T-helper 2 cell treated with Interferon-gamma antibody and Interleukin-4, amounts not matched to agents 5 μg/mL and 100 μg/mL, for 36 hours (primary cell): ENCODE measurements at regions not wholly inside any gene's neighbourhood (a gene's known extent, or its start where the extent isn't known, plus 50 kb on each side); places are given as distances from the start of the nearest gene placed in this dataset.
"Not testable (repeated sequence)": the region's sequence is repeated elsewhere in the genome, so short reads cannot be mapped to it uniquely, and the experiment has no call there.

Experiments
- DNase-seq: peaks from one replicate; pipeline ENCODE4 v3.0.0; 2021; ENCODE audit warnings: low spot score
- H3K27ac Mint-ChIP-seq: one replicate; pipeline ENCODE4 v1.8.0; 2021; ENCODE audit warnings: mild to moderate bottlenecking, mixed read lengths
- H3K27me3 Mint-ChIP-seq: one replicate; pipeline ENCODE4 v1.8.0; 2021; ENCODE audit warnings: low read depth, mixed read lengths
- H3K36me3 Mint-ChIP-seq: one replicate; pipeline ENCODE4 v1.8.0; 2021; ENCODE audit warnings: low read depth, mixed read lengths
- H3K4me1 Mint-ChIP-seq: one replicate; pipeline ENCODE4 v1.8.0; 2021; ENCODE audit warnings: low read depth, mixed read lengths
- H3K4me3 Mint-ChIP-seq: one replicate; pipeline ENCODE4 v1.8.0; 2022; ENCODE audit warnings: mild to moderate bottlenecking, moderate library complexity, mixed read lengths
- H3K9me3 Mint-ChIP-seq: one replicate; pipeline ENCODE4 v1.8.0; 2021; ENCODE audit warnings: mixed read lengths

- no peak overlapping the region for H3K4me3 Mint-ChIP-seq
- peaks cover 29% of the 10 kb centered on the region for H3K9me3 Mint-ChIP-seq
- H3K27ac Mint-ChIP-seq: no peak overlapping the region
- no peak for DNase-seq
- H3K36me3 Mint-ChIP-seq: no peaks in the 10 kb centered on the region
- H3K27me3 Mint-ChIP-seq: no peaks in the 10 kb centered on the region
- H3K4me1 Mint-ChIP-seq: no peaks in the 10 kb centered on the region
Observed at GRCh38 chr4:19025031-19025430, 1003.5 kb upstream of the LCORL start.

DNA sequence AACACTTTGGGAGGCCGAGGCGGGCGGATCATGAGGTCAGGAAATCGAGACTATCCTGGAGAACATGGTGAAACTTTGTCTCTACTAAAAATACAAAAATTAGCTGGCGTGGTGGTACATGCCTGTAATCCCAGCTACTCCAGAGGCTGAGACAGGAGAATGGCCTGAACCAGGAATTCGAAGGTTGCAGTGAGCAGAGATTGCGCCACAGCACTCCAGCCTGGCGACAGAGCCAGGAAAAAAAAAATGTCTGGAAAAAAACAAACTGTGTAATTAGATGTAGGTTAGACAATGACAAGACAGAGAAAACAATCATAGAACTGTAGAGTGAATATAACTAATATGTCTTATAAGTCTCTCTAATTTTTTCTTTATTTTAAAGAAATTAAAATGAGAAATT, 1002.5 kb upstream of the LCORL start:
- Mint-ChIP-seq H3K4me3 (no peak overlapping the region), H3K27ac (no peak overlapping the region), H3K9me3 (peaks cover 24% of the 10 kb centered on the region), H3K27me3 (no peaks in the 10 kb centered on the region), H3K4me1 (no peaks in the 10 kb centered on the region), H3K36me3 (no peaks in the 10 kb centered on the region)
- no peak for DNase-seq

GRCh38 chr4:19021617-19022016, 1000.1 kb upstream of the LCORL start:
- DNase-seq: no peak
- H3K9me3 Mint-ChIP-seq: peaks cover 22% of the 10 kb centered on the region
- no peak overlapping the region for H3K27ac Mint-ChIP-seq
- no peaks in the 10 kb centered on the region for H3K4me1 Mint-ChIP-seq
- H3K4me3 Mint-ChIP-seq: no peak overlapping the region
- H3K36me3 Mint-ChIP-seq: no peaks in the 10 kb centered on the region
- no peaks in the 10 kb centered on the region for H3K27me3 Mint-ChIP-seq

DNA sequence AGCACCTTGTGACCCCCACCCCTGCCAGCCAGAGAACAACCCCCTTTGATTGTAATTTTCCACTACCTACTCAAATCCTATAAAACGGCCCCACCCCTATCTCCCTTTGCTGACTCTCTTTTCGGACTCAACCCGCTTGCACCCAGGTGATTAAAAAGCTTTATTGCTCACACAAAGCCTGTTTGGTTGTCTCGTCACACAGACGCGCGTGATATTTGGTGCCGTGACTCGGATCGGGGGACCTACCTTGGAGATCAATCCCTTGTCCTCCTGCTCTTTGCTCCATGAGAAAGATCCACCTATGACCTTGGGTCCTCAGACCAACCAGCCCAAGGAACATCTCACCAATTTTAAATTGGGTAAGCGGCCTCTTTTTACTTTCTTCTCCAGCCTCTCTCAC, 995.0 kb upstream of the LCORL start:
- not testable (repeated sequence) for H3K27me3 Mint-ChIP-seq

DNA sequence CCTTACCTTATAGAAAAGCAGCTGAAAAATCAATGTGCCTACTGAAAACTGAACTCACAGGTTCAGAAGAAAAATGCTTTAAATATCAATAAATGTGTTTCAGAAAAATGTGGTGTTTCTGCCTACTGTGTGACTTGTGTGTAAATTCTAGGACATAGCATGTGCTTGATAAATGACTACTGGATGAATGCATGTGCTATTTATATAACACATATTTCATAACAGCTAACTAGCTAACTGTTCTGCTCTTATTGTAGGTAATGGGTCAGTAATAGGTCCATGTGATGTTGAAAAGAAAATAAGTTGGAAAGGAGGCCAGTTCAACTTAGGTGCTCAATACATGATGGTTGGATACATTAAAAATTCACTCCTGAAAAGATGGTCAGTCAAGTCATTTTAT, 993.0 kb upstream of the LCORL start:
- H3K27me3 Mint-ChIP-seq: no peaks in the 10 kb centered on the region
- no peaks in the 10 kb centered on the region for H3K4me1 Mint-ChIP-seq
- no peaks in the 10 kb centered on the region for H3K36me3 Mint-ChIP-seq
- no peak overlapping the region for H3K4me3 Mint-ChIP-seq
- no peak overlapping the region for H3K27ac Mint-ChIP-seq
- DNase-seq: no peak
- peaks cover 11% of the 10 kb centered on the region for H3K9me3 Mint-ChIP-seq

More for the DNA sequence above, 995.0 kb upstream of the LCORL start:
- not testable (repeated sequence) for H3K27ac Mint-ChIP-seq, H3K36me3 Mint-ChIP-seq, H3K4me3 Mint-ChIP-seq, DNase-seq, H3K4me1 Mint-ChIP-seq
- peaks cover 18% of the 10 kb centered on the region for H3K9me3 Mint-ChIP-seq

DNA sequence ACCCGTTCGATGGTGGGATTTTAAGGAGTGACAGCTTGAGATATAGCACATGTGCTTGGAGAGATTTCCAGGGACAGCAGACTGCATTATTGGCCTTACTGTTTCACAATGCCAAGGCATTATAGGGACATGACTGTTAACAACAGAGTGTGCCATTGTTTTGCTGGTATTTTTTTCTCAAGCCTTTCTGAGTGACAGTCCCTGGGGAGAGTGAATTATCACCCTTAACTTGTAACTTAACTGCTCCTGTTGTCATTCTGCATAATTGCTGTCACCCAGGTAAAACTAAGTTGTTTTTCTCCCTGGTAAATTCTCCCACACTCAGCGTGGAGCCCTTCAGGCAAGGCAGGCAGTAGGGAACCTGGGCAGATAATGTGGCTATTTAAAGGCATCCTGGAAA, 989.2 kb upstream of the LCORL start:
- DNase-seq: no peak
- no peaks in the 10 kb centered on the region for H3K27me3 Mint-ChIP-seq
- no peaks in the 10 kb centered on the region for H3K36me3 Mint-ChIP-seq
- H3K9me3 Mint-ChIP-seq: peaks cover 7% of the 10 kb centered on the region
- no peak overlapping the region for H3K27ac Mint-ChIP-seq
- no peaks in the 10 kb centered on the region for H3K4me1 Mint-ChIP-seq
- no peak overlapping the region for H3K4me3 Mint-ChIP-seq

DNA sequence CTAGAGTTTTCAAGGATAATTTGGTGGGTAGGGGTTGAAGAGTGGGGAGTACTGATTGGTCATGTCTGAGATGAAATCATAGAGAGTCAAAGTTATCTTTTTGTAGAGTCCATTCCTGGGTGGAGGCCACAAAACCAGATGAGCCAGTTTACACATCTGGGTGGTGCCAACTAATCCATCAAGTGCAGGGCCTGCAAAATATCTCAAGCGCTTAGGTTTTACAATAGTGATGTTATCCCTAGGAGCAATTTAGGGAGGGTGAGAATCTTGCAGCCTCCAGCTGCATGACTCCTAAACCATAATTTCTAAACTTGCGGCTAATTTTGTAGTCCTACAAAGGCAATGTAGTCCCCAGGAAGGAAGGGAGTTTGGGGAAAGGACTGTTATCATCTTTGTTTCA, 988.3 kb upstream of the LCORL start:
- Mint-ChIP-seq H3K27me3 (no peaks in the 10 kb centered on the region), H3K36me3 (no peaks in the 10 kb centered on the region), H3K4me3 (no peak overlapping the region)

DNA sequence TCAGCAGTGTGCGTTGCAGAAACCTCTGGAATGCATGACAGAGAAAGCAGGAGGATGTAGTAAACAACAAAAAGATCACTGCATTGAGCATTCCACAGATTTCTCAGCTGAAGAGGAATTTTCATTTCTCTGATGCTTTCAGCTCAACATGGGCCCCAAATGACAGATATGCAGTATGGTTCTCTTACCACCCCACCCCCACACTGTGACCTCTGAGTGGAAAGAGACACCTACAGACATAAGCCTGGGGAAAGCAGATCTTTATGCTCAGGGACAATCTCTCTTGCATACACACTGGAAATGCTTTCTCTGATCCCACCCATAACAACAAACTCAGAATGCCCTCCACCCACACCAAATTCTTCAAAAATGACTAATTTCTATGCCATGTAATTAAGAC, 983.7 kb upstream of the LCORL start:
- H3K9me3 Mint-ChIP-seq: peaks cover 29% of the 10 kb centered on the region
- H3K4me1 Mint-ChIP-seq: no peaks in the 10 kb centered on the region
- no peaks in the 10 kb centered on the region for H3K36me3 Mint-ChIP-seq
- H3K27me3 Mint-ChIP-seq: no peaks in the 10 kb centered on the region
- no peak overlapping the region for H3K4me3 Mint-ChIP-seq
- DNase-seq: no peak
- no peak overlapping the region for H3K27ac Mint-ChIP-seq

More for the DNA sequence above, 988.3 kb upstream of the LCORL start:
- peaks cover 13% of the 10 kb centered on the region for H3K9me3 Mint-ChIP-seq
- H3K4me1 Mint-ChIP-seq: no peaks in the 10 kb centered on the region
- DNase-seq: no peak
- H3K27ac Mint-ChIP-seq: no peak overlapping the region

DNA sequence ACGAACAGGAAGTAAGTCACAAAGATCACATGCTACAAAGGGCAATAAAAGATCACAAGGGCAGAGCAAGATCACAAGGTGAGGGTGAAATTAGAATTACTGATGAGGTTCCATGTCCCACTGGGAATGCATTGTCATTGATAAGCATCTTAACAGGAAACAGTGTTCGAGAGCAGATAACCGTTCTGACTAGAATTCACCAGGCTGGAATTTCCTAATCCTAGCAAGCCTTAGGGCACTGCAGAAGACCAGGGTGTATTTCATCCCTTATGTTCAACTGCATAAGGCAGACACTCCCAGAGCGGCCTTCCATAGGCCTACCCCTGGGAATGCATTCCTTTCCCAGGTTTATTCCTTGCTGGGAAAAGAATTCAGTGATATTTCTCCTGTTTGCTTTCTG, 980.6 kb upstream of the LCORL start:
- Mint-ChIP-seq H3K27ac (no peak overlapping the region), H3K4me3 (no peak overlapping the region), H3K27me3 (no peaks in the 10 kb centered on the region), H3K4me1 (no peaks in the 10 kb centered on the region), H3K9me3 (peaks cover 37% of the 10 kb centered on the region), H3K36me3 (no peaks in the 10 kb centered on the region)
- DNase-seq: no peak

DNA sequence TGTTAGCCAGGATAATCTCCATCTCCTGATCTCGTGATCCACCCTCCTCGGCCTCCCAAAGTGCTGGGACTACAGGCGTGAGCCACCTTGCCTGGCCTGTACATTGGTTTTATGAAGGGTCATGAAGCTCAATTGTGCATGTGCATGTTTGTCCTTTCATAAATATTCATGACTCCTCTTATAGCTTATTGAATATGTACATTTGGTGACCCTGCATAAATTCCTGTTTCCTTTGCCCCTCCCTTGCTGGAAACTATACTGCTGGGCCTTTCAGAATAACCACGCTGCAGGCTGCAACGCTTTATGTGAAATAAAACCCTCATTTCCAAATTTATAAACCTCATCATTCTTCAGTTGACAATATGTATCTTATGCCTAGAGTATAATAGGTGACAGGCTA, 978.0 kb upstream of the LCORL start:
- no peak for DNase-seq
- peaks cover 30% of the 10 kb centered on the region for H3K9me3 Mint-ChIP-seq
- H3K4me3 Mint-ChIP-seq: no peak overlapping the region
- no peak overlapping the region for H3K27ac Mint-ChIP-seq
- no peaks in the 10 kb centered on the region for H3K27me3 Mint-ChIP-seq
- H3K36me3 Mint-ChIP-seq: no peaks in the 10 kb centered on the region
- no peaks in the 10 kb centered on the region for H3K4me1 Mint-ChIP-seq

DNA sequence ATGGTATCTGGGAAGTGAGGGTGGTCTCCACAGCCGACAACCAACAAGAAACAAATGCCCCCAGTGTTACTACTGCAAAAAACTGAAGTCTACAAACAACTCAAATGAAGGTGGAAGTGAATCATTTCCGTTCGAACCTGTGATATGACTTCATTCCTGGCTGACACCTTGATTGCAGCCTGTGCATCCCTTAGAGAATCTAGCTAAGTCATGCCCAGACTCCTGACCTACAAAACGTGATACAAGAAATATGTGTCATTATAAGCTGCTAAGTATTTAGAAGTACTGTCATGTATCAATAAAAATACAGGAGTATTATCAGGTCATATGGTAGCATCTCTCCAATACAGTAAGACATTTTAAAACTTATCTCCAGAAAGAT, 959.7 kb upstream of the LCORL start:
- Mint-ChIP-seq H3K4me3 (no peak overlapping the region), H3K4me1 (no peaks in the 10 kb centered on the region)

GRCh38 chr4:18980516-18981233, 959.1 kb upstream of the LCORL start:
- H3K4me1 Mint-ChIP-seq: no peaks in the 10 kb centered on the region
- no peaks in the 10 kb centered on the region for H3K36me3 Mint-ChIP-seq
- peaks cover 36% of the 10 kb centered on the region for H3K9me3 Mint-ChIP-seq
- no peak for DNase-seq
- H3K27ac Mint-ChIP-seq: no peak overlapping the region
- H3K27me3 Mint-ChIP-seq: no peaks in the 10 kb centered on the region
- H3K4me3 Mint-ChIP-seq: no peak overlapping the region

More for the DNA sequence above, 959.7 kb upstream of the LCORL start:
- Mint-ChIP-seq H3K36me3 (no peaks in the 10 kb centered on the region), H3K9me3 (peaks cover 36% of the 10 kb centered on the region), H3K27ac (no peak overlapping the region), H3K27me3 (no peaks in the 10 kb centered on the region)
- no peak for DNase-seq

GRCh38 chr4:18976884-18977283, 955.3 kb upstream of the LCORL start:
- no peaks in the 10 kb centered on the region for H3K4me1 Mint-ChIP-seq
- no peak overlapping the region for H3K4me3 Mint-ChIP-seq
- no peaks in the 10 kb centered on the region for H3K36me3 Mint-ChIP-seq
- no peak for DNase-seq
- H3K9me3 Mint-ChIP-seq: peaks cover 19% of the 10 kb centered on the region
- H3K27ac Mint-ChIP-seq: no peak overlapping the region
- H3K27me3 Mint-ChIP-seq: no peaks in the 10 kb centered on the region

DNA sequence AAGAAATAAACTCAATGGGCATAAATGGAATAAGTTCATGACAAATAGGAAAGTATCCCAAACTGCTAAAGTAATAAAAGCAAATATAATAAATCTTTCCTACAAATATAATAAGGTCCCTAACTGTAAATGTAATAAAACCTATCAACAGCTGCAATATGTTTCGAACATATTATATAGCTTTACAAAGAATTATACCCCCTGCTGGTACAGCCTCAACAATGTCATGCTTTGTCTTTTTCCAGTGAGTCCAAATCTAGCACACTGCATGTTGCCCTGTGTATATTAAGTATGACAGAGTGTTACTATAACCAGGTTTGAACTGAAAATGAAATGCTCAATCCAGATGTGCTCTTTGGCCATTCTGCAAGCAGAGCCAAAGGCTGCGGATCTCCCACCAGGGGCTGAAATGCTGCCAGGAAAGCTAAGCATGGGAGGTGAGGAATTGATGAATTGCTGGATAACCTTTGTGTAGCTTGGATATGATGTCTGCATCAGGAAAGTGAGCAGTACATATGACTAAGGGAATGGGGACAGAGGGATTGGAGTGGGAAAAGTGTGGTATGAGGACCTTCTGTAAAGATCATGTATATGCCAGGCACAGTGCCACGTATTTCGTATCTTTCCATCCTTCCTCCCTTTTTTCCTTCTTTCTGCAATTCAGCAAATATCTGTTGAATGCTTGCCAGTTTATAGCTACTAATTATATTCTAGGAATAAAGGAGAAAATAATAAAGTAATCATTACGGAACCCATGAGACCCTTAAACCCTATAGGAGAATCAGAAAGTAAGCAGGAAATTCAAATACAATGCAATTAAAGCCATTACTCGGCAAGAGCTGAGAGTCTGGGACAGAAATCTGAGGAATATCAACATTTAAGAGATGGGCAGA, 954.6 kb upstream of the LCORL start:
- no peak for DNase-seq
- H3K4me3 Mint-ChIP-seq: no peak overlapping the region
- no peaks in the 10 kb centered on the region for H3K4me1 Mint-ChIP-seq
- H3K27ac Mint-ChIP-seq: no peak overlapping the region
- no peaks in the 10 kb centered on the region for H3K36me3 Mint-ChIP-seq
- peaks cover 17% of the 10 kb centered on the region for H3K9me3 Mint-ChIP-seq
- H3K27me3 Mint-ChIP-seq: no peaks in the 10 kb centered on the region
